ENCODE measurements at regions not wholly inside any gene's neighbourhood (a gene's known extent, or its start where the extent isn't known, plus 50 kb on each side); places are given as distances from the start of the nearest gene placed in this dataset.

GRCh38 chr11:90556606-90557005 lies 333.8 kb upstream of the CHORDC1 start:
- TF ChIP-seq CTCF (IDR thresholded peaks at IDR 0.05): no peak
- no peak for TF ChIP-seq MAX (IDR thresholded peaks at IDR 0.05; ENCODE audit: low read depth)
- no peak for TF ChIP-seq REST (IDR thresholded peaks at IDR 0.05; ENCODE audit: low read depth, low read length)
- no peak for TF ChIP-seq FOXJ3 (CRISPR knock-in tag; IDR thresholded peaks at IDR 0.05)
- no peak for TF ChIP-seq RAD21 (IDR thresholded peaks at IDR 0.05; ENCODE audit: low read length)
- TF ChIP-seq USF2 (IDR thresholded peaks at IDR 0.05; ENCODE audit: borderline replicate concordance, low read depth, low read length): no peak

Data from SK-N-SH (cell line).